Ishikawa (cell line): ENCODE measurements at regions not wholly inside any gene's neighbourhood (a gene's known extent, or its start where the extent isn't known, plus 50 kb on each side); places are given as distances from the start of the nearest gene placed in this dataset.

Experiments used
- CEBPB ChIP-seq: IDR thresholded peaks from 2 replicates; pipeline ENCODE4 v1.6.1; 2012
- CREB1 ChIP-seq: IDR thresholded peaks from 2 replicates; pipeline ENCODE4 v1.6.1; 2012; ENCODE audit warnings: low read depth
- EGR1 ChIP-seq: IDR thresholded peaks from 2 replicates; pipeline ENCODE4 v1.6.1; 2012
- EP300 ChIP-seq: IDR thresholded peaks from 2 replicates; pipeline ENCODE4 v1.6.1; 2012; ENCODE audit warnings: borderline replicate concordance
- FOXM1 ChIP-seq: IDR thresholded peaks from 2 replicates; pipeline ENCODE4 v1.6.1; 2012; ENCODE audit warnings: low read depth, borderline replicate concordance
- NFIC ChIP-seq: IDR thresholded peaks from 2 replicates; pipeline ENCODE4 v1.6.1; 2012
- RAD21 ChIP-seq: IDR thresholded peaks from 2 replicates; pipeline ENCODE4 v1.6.1; 2012; ENCODE audit warnings: low read depth
- TAF1 ChIP-seq: IDR thresholded peaks from 2 replicates; pipeline ENCODE4 v1.6.1; 2012; ENCODE audit warnings: low read depth, mild to moderate bottlenecking
- TCF12 ChIP-seq: IDR thresholded peaks from 2 replicates; pipeline ENCODE4 v1.6.1; 2012; ENCODE audit warnings: low read depth
- TEAD4 ChIP-seq: IDR thresholded peaks from 2 replicates; pipeline ENCODE4 v1.6.1; 2012
- YY1 ChIP-seq: IDR thresholded peaks from 2 replicates; pipeline ENCODE4 v1.6.1; 2012; ENCODE audit warnings: low read depth
- ZBTB7A ChIP-seq: IDR thresholded peaks from 2 replicates; pipeline ENCODE4 v1.6.1; 2012; ENCODE audit warnings: low read depth
- TF ChIP-seq, protein P1 (sequence below): IDR thresholded peaks from 2 replicates; pipeline ENCODE4 v1.6.1; 2012; ENCODE audit warnings: low read depth, mild to moderate bottlenecking
- TF ChIP-seq, protein P2 (sequence below): IDR thresholded peaks from 2 replicates; pipeline ENCODE4 v1.6.1; 2012
- TF ChIP-seq, protein P3 (sequence below): IDR thresholded peaks from 2 replicates; pipeline ENCODE4 v1.6.1; 2012

DNA sequence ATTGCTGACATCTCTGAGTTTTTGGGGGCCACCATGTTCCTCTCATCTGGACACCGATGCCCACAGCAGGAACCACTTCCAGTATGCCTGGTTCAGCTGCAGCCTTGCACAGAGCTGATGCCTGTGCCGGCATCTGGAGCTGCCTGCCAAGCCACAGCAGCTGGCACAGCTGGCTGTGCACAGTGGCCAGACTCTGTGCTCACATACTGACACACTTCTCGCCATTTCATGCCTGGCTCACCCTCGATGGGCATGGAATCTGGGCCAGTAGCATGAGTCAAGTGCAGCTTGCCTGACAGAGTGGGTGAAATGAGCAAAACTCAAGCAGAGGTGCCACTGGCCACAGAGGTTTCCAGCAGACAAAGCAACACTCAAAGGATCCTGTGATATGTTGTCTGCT is 863.4 kb downstream of the DNAH5 start:
- TF ChIP-seq FOXM1 (no peak), YY1 (no peak)
- TF ChIP-seq, protein P1, sequence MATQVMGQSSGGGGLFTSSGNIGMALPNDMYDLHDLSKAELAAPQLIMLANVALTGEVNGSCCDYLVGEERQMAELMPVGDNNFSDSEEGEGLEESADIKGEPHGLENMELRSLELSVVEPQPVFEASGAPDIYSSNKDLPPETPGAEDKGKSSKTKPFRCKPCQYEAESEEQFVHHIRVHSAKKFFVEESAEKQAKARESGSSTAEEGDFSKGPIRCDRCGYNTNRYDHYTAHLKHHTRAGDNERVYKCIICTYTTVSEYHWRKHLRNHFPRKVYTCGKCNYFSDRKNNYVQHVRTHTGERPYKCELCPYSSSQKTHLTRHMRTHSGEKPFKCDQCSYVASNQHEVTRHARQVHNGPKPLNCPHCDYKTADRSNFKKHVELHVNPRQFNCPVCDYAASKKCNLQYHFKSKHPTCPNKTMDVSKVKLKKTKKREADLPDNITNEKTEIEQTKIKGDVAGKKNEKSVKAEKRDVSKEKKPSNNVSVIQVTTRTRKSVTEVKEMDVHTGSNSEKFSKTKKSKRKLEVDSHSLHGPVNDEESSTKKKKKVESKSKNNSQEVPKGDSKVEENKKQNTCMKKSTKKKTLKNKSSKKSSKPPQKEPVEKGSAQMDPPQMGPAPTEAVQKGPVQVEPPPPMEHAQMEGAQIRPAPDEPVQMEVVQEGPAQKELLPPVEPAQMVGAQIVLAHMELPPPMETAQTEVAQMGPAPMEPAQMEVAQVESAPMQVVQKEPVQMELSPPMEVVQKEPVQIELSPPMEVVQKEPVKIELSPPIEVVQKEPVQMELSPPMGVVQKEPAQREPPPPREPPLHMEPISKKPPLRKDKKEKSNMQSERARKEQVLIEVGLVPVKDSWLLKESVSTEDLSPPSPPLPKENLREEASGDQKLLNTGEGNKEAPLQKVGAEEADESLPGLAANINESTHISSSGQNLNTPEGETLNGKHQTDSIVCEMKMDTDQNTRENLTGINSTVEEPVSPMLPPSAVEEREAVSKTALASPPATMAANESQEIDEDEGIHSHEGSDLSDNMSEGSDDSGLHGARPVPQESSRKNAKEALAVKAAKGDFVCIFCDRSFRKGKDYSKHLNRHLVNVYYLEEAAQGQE = no peak
- TF ChIP-seq, protein P2, sequence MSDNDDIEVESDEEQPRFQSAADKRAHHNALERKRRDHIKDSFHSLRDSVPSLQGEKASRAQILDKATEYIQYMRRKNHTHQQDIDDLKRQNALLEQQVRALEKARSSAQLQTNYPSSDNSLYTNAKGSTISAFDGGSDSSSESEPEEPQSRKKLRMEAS = no peak

DNA sequence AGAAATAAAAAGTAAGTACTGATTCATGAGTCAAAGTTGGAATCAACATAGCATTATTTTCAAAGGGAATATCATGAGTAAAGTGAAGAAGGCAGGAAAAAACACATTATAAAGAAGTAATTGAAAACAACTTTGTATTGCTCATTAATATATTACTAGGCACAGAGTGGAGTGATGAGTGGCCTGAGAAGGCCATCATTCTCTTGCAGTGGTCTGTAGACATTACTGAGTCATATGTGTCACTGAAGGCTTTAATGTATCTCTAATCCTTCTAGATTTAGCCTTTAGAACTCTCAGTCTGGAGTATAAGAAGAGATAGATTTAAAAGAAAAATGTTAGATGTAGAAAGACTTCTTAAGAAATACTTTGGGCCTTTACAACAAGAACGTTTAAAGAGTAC is 881.4 kb downstream of the DNAH5 start:
- TF ChIP-seq ZBTB7A (no peak), EGR1 (no peak), TCF12 (no peak), CREB1 (no peak), NFIC (no peak), TEAD4 (no peak), TAF1 (no peak), EP300 (no peak), RAD21 (no peak), FOXM1 (no peak), CEBPB (no peak), YY1 (no peak)
- TF ChIP-seq, protein P1 = no peak
- TF ChIP-seq, protein P2 = no peak
- TF ChIP-seq, protein P3, sequence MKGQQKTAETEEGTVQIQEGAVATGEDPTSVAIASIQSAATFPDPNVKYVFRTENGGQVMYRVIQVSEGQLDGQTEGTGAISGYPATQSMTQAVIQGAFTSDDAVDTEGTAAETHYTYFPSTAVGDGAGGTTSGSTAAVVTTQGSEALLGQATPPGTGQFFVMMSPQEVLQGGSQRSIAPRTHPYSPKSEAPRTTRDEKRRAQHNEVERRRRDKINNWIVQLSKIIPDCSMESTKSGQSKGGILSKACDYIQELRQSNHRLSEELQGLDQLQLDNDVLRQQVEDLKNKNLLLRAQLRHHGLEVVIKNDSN = no peak

DNA sequence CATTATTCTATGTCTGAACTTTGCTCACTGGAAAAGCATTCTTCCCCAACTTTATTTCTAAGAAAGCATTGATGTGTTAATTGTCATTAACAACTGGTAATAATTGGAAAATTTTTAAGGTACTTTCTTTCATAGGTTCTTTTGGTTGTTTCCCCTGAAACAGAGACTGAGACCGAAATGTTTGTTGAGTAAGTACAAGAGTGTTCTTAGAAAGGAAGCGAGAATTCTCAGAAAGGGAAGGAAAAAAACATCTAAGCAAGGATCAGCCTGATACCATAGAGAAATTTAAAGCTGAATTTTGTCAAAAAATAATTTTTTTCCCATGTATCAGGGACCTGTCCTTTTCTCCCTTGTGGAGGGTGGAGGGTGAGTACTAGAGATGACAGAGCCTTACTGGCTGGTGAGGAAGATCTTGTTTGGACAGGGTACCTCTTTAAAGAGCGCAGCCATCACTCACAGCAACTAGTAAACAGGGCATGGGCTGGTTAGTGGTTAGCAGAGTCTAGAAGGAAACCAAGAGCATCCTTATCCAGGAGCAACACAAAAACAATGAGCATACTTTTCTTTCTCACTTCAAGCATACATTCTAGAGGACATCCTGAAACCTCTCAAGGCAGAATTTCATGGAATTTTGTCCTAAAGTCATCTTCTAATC is 898.5 kb downstream of the DNAH5 start:
- TF ChIP-seq, protein P2 = no peak
- TF ChIP-seq YY1 (no peak), ZBTB7A (no peak), TCF12 (no peak), NFIC (no peak), TAF1 (no peak), EP300 (no peak), TEAD4 (no peak), EGR1 (no peak), RAD21 (no peak), CREB1 (no peak), CEBPB (no peak), FOXM1 (no peak)
- TF ChIP-seq, protein P3 = no peak
- TF ChIP-seq, protein P1 = no peak

DNA sequence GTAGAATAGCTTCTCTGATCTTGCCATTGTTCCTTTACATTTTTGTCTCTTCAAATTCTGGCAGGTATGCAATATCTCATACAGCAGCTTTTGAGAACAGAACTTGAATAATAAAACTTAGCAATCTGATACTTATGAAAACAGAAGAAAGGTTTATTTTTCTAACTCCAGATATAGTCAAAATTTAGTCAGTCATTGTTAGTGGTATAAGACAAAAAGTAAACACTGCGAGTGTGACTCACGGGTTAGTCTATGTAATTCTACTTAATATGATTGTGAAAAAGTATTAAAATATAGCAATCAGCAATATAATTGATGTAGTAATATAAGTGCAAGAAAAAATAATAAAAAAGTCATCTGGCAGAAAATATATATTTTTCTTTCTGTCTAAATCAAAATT is 910.4 kb downstream of the DNAH5 start:
- TF ChIP-seq EP300 = no peak

DNA sequence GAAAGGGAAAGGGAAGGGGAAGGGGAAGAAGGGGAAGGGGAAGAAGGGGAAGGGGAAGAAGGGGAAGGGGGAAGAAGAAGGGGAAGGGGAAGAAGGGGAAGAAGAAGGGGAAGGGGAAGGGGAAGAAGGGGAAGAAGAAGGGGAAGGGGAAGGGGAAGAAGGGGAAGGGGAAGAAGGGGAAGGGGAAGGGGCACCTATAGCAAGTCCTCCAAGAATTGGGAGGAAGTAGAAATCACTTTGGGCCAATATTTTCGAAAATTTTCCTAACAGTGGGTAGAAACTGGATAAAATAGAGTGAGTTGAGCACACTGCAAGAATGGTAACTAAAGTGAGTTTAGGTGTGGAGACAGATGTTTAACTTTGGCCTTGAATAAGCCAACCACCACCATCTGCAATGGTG is 915.3 kb downstream of the DNAH5 start:
- TF ChIP-seq, protein P3 = no peak
- TF ChIP-seq ZBTB7A (no peak), NFIC (no peak), TEAD4 (no peak), RAD21 (no peak), FOXM1 (no peak), TCF12 (no peak), EGR1 (no peak), CREB1 (no peak), TAF1 (no peak), EP300 (no peak), CEBPB (no peak), YY1 (no peak)
- TF ChIP-seq, protein P2 = no peak
- TF ChIP-seq, protein P1 = no peak
